CD4-positive, alpha-beta T cell (primary cell): ENCODE measurements at regions not wholly inside any gene's neighbourhood (a gene's known extent, or its start where the extent isn't known, plus 50 kb on each side); places are given as distances from the start of the nearest gene placed in this dataset.

Source experiments
- ATAC-seq: fragments of 200-7000 bp; cut with Tn5 transposase; one replicate; pipeline ENCODE4 v1.10.0; 2022; ENCODE audit warnings: mild to moderate bottlenecking; ENCODE audit not compliant: poor library complexity
- CTCF ChIA-PET: fragments of 350-600 bp; sonication (Branson Sonifier 250); formaldehyde crosslinking; loops from one replicate; lab custom pipeline; 2021; ENCODE audit warnings: antibody characterized with exemption, inconsistent platforms; lab: Charles Lee
- POLR2A ChIA-PET: fragments of 350-600 bp; sonication (Branson Sonifier 250); formaldehyde crosslinking; loops from one replicate; lab custom pipeline; 2021; ENCODE audit warnings: antibody characterized with exemption, inconsistent platforms; lab: Charles Lee
- DNase-seq, 14 experiments: peaks; one replicate each; pipeline ENCODE4 v3.0.0-alpha.2; 2013 to 2020; ENCODE audit warnings: mixed read lengths in 2 of 14
- H3K27ac ChIP-seq, 2 donors: one replicate each; pipeline versions ENCODE4 v1.5.1 to v1.7.0; 2013; ENCODE audit warnings: low read length in 2 of 2, low read depth in 1 of 2, mild to moderate bottlenecking in 1 of 2
- H3K27me3 ChIP-seq, 2 experiments: 1 replicate in 1 of 2; 2 replicates in 1 of 2; pipeline versions ENCODE4 v1.6.1 to v1.7.0; 2013; ENCODE audit warnings: low read length in 2 of 2, control low read depth in 1 of 2, mild to moderate bottlenecking in 1 of 2, moderate library complexity in 1 of 2; ENCODE audit not compliant: insufficient read depth in 2 of 2, control insufficient read depth in 1 of 2
- H3K36me3 ChIP-seq: one replicate; pipeline ENCODE4 v1.6.1; 2013; ENCODE audit warnings: low read length, control low read depth; ENCODE audit not compliant: insufficient read depth
- H3K4me1 ChIP-seq: one replicate; pipeline ENCODE4 v1.6.1; 2013; ENCODE audit warnings: low read length, control low read depth; ENCODE audit not compliant: insufficient read depth
- H3K4me3 ChIP-seq: one replicate; pipeline ENCODE4 v1.5.1; 2013; ENCODE audit warnings: mild to moderate bottlenecking, low read length, moderate library complexity
- H3K9me3 ChIP-seq, 2 experiments: 1 replicate in 1 of 2; 2 replicates in 1 of 2; pipeline versions ENCODE4 v1.6.1 to v1.7.0; 2013; ENCODE audit warnings: low read length in 2 of 2, mild to moderate bottlenecking in 2 of 2, control low read depth in 1 of 2, moderate library complexity in 1 of 2; ENCODE audit not compliant: control insufficient read depth in 1 of 2, insufficient read depth in 1 of 2
- H3K27ac Mint-ChIP-seq: one replicate; pipeline ENCODE4 v1.8.0; 2020; ENCODE audit warnings: mixed read lengths
- H3K27me3 Mint-ChIP-seq: one replicate; pipeline ENCODE4 v1.8.0; 2021; ENCODE audit warnings: mixed read lengths
- H3K36me3 Mint-ChIP-seq: one replicate; pipeline ENCODE4 v1.8.0; 2021; ENCODE audit warnings: low read depth, mixed read lengths
- H3K4me1 Mint-ChIP-seq: one replicate; pipeline ENCODE4 v1.8.0; 2021; ENCODE audit warnings: low read depth, mixed read lengths
- H3K4me3 Mint-ChIP-seq: one replicate; pipeline ENCODE4 v1.8.0; 2020; ENCODE audit warnings: mild to moderate bottlenecking, mixed read lengths
- H3K9me3 Mint-ChIP-seq: one replicate; pipeline ENCODE4 v1.8.0; 2020; ENCODE audit warnings: mixed read lengths
- CTCF ChIP-seq: fragments of 200-600 bp; IDR thresholded peaks from one replicate; pipeline ENCODE4 v1.8.0; 2022; ENCODE audit warnings: antibody characterized with exemption, mild to moderate bottlenecking
- intact Hi-C, 2 experiments: fragments of 100-400 bp; cut with DNase I in 1 of 2; cut with micrococcal nuclease in 1 of 2; formaldehyde crosslinking; loops; one replicate each; pipeline versions ENCODE4 v1.15.1 to v1.9.0; 2023 to 2025; cut with DNase I, micrococcal nuclease

GRCh38 chr7:118477036-118477435 is 252.5 kb downstream of the ANKRD7 start:
- Mint-ChIP-seq H3K4me3 (no peak overlapping the region), H3K9me3 (peaks cover 2% of the 10 kb centered on the region), H3K4me1 (no peaks in the 10 kb centered on the region), H3K27ac (no peak overlapping the region), H3K36me3 (no peaks in the 10 kb centered on the region), H3K27me3 (no peaks in the 10 kb centered on the region)
- no peak for DNase-seq
- peaks cover 0 to 5% of the 10 kb centered on the region in 2 experiments for H3K9me3 ChIP-seq
- no peaks in the 10 kb centered on the region for H3K36me3 ChIP-seq
- H3K4me3 ChIP-seq: no peak overlapping the region
- POLR2A ChIA-PET: no interaction called here
- no peaks in the 10 kb centered on the region for H3K4me1 ChIP-seq
- no peak for ATAC-seq
- H3K27ac ChIP-seq: no peak overlapping the region
- intact Hi-C loops: no loop called here
- CTCF ChIA-PET: no interaction called here
- no peaks in the 10 kb centered on the region for H3K27me3 ChIP-seq
- TF ChIP-seq CTCF: no peak

- DNase-seq: no peak
- Histone ChIP-seq H3K36me3 (no peaks in the 10 kb centered on the region), H3K4me3 (no peak overlapping the region), H3K9me3 (peaks cover 0 to 5% of the 10 kb centered on the region in 2 experiments), H3K27ac (no peak overlapping the region), H3K27me3 (no peaks in the 10 kb centered on the region), H3K4me1 (no peaks in the 10 kb centered on the region)
- no peak for TF ChIP-seq CTCF
- intact Hi-C loops: no loop called here
- no peaks in the 10 kb centered on the region for H3K4me1 Mint-ChIP-seq
- no peak overlapping the region for H3K4me3 Mint-ChIP-seq
- H3K9me3 Mint-ChIP-seq: peaks cover 2% of the 10 kb centered on the region
- ATAC-seq: no peak
- ChIA-PET POLR2A (no interaction called here), CTCF (no interaction called here)
- H3K27ac Mint-ChIP-seq: no peak overlapping the region
- no peaks in the 10 kb centered on the region for H3K36me3 Mint-ChIP-seq
- H3K27me3 Mint-ChIP-seq: no peaks in the 10 kb centered on the region
These were observed 253.7 kb downstream of the ANKRD7 start for GRCh38 chr7:118478236-118478635.

- Histone ChIP-seq H3K9me3 (peaks cover 0 to 5% of the 10 kb centered on the region in 2 experiments), H3K27me3 (no peaks in the 10 kb centered on the region), H3K4me1 (no peaks in the 10 kb centered on the region), H3K27ac (no peak overlapping the region), H3K4me3 (no peak overlapping the region), H3K36me3 (no peaks in the 10 kb centered on the region)
- CTCF ChIA-PET: no interaction called here
- no peak for TF ChIP-seq CTCF
- H3K4me3 Mint-ChIP-seq: no peak overlapping the region
- peaks cover 2% of the 10 kb centered on the region for H3K9me3 Mint-ChIP-seq
- no peaks in the 10 kb centered on the region for H3K36me3 Mint-ChIP-seq
- H3K4me1 Mint-ChIP-seq: no peaks in the 10 kb centered on the region
- no peak for ATAC-seq
- DNase-seq: no peak
- no peaks in the 10 kb centered on the region for H3K27me3 Mint-ChIP-seq
- intact Hi-C loops: no loop called here
- no peak overlapping the region for H3K27ac Mint-ChIP-seq
- POLR2A ChIA-PET: no interaction called here
These were observed 254.4 kb downstream of the ANKRD7 start for GRCh38 chr7:118478931-118479330.
